ENCODE measurements at regions not wholly inside any gene's neighbourhood (a gene's known extent, or its start where the extent isn't known, plus 50 kb on each side); places are given as distances from the start of the nearest gene placed in this dataset.

DNA sequence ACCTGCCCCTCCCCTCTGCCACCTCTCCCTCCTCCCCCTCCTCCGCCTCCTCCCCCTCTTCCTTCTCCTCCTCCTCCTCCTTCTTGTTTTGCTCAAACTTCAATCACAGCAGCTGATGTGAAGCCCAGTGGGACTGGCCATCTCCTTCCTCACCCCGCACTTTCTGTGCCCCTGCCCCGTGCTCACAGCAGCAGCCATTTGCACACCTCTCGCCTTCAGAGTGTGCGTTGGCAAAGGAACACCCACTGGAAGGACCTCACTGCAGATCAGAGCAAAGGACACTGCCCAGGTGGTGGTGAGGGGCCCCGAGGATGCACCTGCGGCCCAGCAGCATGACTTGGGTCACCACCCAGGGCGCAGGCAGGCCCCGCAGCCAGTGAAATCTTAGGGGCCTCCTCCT lies 98.8 kb downstream of the SOX1 start:
- no peaks in the 10 kb centered on the region for H3K27me3 ChIP-seq
- intact Hi-C loops (cut with DNase I), result no loop called here
- H3K36me3 ChIP-seq, result no peaks in the 10 kb centered on the region
- no peaks in the 10 kb centered on the region for H3K9me3 ChIP-seq
- TF ChIP-seq CTCF (IDR thresholded peaks at IDR 0.05) (no peak), POLR2A (IDR thresholded peaks at IDR 0.05) (no peak)
- no peak overlapping the region for H3K4me3 ChIP-seq (replicated peaks in 1 of 3)
- DNase-seq, result no peak
- peaks cover 4 to 5% of the 10 kb centered on the region in 2 donors for H3K4me1 ChIP-seq
- whole genome bisulfite sequencing, 2 donors, result 83 to 84% methylated on average over 9 of the region's 9 CpGs
- H3K27ac ChIP-seq, result no peak overlapping the region

GRCh38 chr13:112168761-112169160 lies 101.8 kb downstream of the SOX1 start:
- peak; percentile 65 to 75 for DNase-seq
- H3K27me3 ChIP-seq, result no peaks in the 10 kb centered on the region
- WGBS, 2 donors, result 52 to 60% methylated on average over 11 of the region's 11 CpGs

GRCh38 chr13:112169941-112170822 lies 103.2 kb downstream of the SOX1 start:
- no peaks in the 10 kb centered on the region for H3K27me3 ChIP-seq
- H3K36me3 ChIP-seq, result no peaks in the 10 kb centered on the region
- DNase-seq, result no peak
- no peak overlapping the region for H3K27ac ChIP-seq
- intact Hi-C loops (cut with DNase I), result no loop called here
- WGBS, 2 donors, result 84 to 87% methylated on average over 12 to 14 of the region's 17 CpGs
- TF ChIP-seq CTCF (IDR thresholded peaks at IDR 0.05) (no peak), POLR2A (IDR thresholded peaks at IDR 0.05) (no peak)
- no peaks in the 10 kb centered on the region for H3K9me3 ChIP-seq
- no peak overlapping the region for H3K4me3 ChIP-seq (replicated peaks in 1 of 3)
- H3K4me1 ChIP-seq, result peaks cover 4 to 5% of the 10 kb centered on the region in 2 donors

More at GRCh38 chr13:112168761-112169160, 101.8 kb downstream of the SOX1 start:
- Histone ChIP-seq H3K27ac (no peak overlapping the region), H3K9me3 (no peaks in the 10 kb centered on the region), H3K4me3 (replicated peaks in 1 of 3) (no peak overlapping the region), H3K36me3 (no peaks in the 10 kb centered on the region), H3K4me1 (peaks cover 4 to 5% of the 10 kb centered on the region in 2 donors)
- TF ChIP-seq CTCF (IDR thresholded peaks at IDR 0.05), result no peak
- intact Hi-C loops (cut with DNase I), result no loop called here

DNA sequence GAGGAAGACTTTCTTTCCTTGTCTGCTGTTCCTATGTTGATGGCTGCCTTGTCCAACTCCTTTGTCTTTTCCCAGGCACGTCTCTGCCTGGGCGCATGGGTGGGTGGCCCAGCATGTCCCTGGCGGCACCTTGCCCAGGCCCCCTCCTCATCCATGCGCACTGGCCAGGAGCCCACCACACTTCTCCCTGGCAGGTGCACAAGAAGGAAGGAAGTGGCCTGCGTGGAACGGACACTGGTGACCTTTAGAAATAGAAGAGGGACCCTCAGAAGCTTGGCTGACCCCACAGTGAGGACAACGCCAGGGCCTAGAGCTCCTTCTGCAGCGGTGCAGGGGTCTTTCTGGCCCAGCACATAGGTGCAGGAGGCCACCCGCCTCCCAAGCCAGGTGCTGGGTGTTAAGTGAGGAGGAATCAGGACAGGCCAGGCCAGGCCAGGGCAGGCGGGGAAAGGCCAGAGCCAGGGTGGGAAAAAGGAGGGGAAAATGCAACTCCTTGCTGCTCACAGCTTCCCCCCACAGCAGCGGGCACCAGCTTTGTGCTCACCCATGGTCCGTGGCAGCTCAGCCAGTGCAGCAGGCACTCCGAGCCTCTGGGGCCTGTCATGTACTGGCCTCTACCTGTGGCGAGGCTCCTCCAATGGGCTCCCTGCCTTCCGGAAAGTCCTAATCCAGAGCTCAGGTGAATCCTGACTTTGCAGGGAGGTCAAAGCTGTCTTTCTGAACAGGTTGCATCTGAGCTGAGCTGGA lies 104.0 kb downstream of the SOX1 start:
- intact Hi-C loops (cut with DNase I), result no loop called here
- H3K27ac ChIP-seq, result no peak overlapping the region
- no peaks in the 10 kb centered on the region for H3K9me3 ChIP-seq
- peaks cover 4 to 5% of the 10 kb centered on the region in 2 donors for H3K4me1 ChIP-seq
- TF ChIP-seq POLR2A (IDR thresholded peaks at IDR 0.05) (no peak), CTCF (IDR thresholded peaks at IDR 0.05) (no peak)
- H3K27me3 ChIP-seq, result no peaks in the 10 kb centered on the region
- no peak overlapping the region for H3K4me3 ChIP-seq (replicated peaks in 1 of 3)
- H3K36me3 ChIP-seq, result no peaks in the 10 kb centered on the region
- WGBS, 2 donors, result 89 to 94% methylated on average over 15 of the region's 15 CpGs
- DNase-seq, result no peak

DNA sequence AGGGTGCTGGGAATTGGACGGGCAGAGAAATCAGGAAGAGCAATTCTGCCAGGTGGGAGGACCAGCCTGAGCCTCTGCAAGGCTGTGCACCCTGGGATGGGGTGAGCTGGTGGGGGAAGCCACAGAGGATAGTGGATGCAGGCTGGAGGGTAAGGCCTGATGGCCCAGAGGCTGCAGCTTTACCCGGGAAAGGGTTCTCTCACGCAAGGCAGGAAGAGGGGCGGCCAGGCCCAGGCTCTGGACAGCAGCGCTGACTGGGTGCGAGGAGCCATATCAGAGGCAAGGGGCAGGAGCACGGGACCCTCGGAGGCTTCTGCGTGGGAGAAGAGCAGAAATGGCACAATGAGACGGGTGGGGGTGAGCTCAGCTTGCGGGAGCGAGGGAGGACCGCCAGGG lies 104.6 kb downstream of the SOX1 start:
- no peak for DNase-seq
- Histone ChIP-seq H3K27ac (no peak overlapping the region), H3K4me3 (replicated peaks in 1 of 3) (no peak overlapping the region), H3K36me3 (no peaks in the 10 kb centered on the region), H3K4me1 (peaks cover 4 to 5% of the 10 kb centered on the region in 2 donors), H3K9me3 (no peaks in the 10 kb centered on the region), H3K27me3 (no peaks in the 10 kb centered on the region)
- intact Hi-C loops (cut with DNase I), result no loop called here
- 86 to 88% methylated on average over 13 of the region's 13 CpGs for WGBS, 2 donors
- TF ChIP-seq POLR2A (IDR thresholded peaks at IDR 0.05), result no peak
- no peak for TF ChIP-seq CTCF (IDR thresholded peaks at IDR 0.05)

All from thyroid gland (tissue), 4 donors.